ENCODE measurements at regions not wholly inside any gene's neighbourhood (a gene's known extent, or its start where the extent isn't known, plus 50 kb on each side); places are given as distances from the start of the nearest gene placed in this dataset.

DNA sequence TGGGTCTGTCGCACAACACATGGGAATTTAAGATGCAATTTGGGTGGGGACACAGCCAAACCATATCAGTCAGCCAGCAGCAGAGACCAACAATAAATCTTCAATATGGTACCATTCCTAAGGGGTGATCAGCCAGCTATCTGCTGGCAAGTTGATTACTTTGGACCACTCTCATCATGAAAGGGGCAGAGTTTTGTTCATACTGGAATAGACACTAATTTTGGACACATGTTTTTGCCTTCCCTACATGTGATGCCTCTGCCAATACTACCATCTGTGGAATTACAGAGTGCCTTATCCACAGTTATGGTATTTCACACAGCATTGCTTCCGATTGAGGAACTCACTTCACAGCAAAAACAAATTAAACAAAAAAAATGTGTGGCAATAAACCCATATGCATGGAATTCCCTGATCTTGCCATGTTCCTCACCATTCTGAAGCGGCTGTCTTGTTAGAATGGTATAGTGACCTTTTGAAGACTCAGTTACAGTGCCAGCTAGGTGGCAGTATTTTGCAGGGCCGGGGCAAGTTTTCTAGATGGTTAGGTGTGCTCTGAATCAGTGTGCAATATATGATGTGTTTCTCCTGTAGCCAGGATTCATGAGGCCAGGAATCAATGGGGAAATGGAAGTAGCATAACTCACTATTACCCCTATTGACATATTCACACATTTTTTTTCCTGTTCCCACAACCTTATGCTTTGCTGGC lies 179.0 kb upstream of the IGF1 start:
- Histone ChIP-seq H3K4me2 (ENCODE audit: low read length) (no peak overlapping the region), H3K4me3 (ENCODE audit: low read depth, low read length, poor library complexity, severe bottlenecking) (no peak overlapping the region), H3K79me2 (ENCODE audit: insufficient read depth, low read length) (no peaks in the 10 kb centered on the region), H2AFZ (ENCODE audit: low read length) (no peak overlapping the region), H3K9me2 (ENCODE audit: low read depth, low read length) (no peaks in the 10 kb centered on the region), H3K36me3 (ENCODE audit: insufficient read depth, low read length) (no peaks in the 10 kb centered on the region), H3F3A (ENCODE audit: insufficient read depth, low read length) (no peaks in the 10 kb centered on the region), H4K20me1 (ENCODE audit: insufficient read depth, low read length) (no peaks in the 10 kb centered on the region), H3K9ac (ENCODE audit: low read length) (no peak overlapping the region), H3K27me3 (ENCODE audit: insufficient read depth, low read length) (no peaks in the 10 kb centered on the region), H3K4me1 (ENCODE audit: insufficient read depth, low read length, severe bottlenecking) (no peaks in the 10 kb centered on the region), H3K27ac (ENCODE audit: low read depth, low read length, poor library complexity, severe bottlenecking) (no peak overlapping the region), H3K9me3 (ENCODE audit: low read length) (no peaks in the 10 kb centered on the region)
- no peak for TF ChIP-seq EZH2 (IDR thresholded peaks at IDR 0.05; ENCODE audit: borderline replicate concordance, low read length)
- TF ChIP-seq, protein P1, sequence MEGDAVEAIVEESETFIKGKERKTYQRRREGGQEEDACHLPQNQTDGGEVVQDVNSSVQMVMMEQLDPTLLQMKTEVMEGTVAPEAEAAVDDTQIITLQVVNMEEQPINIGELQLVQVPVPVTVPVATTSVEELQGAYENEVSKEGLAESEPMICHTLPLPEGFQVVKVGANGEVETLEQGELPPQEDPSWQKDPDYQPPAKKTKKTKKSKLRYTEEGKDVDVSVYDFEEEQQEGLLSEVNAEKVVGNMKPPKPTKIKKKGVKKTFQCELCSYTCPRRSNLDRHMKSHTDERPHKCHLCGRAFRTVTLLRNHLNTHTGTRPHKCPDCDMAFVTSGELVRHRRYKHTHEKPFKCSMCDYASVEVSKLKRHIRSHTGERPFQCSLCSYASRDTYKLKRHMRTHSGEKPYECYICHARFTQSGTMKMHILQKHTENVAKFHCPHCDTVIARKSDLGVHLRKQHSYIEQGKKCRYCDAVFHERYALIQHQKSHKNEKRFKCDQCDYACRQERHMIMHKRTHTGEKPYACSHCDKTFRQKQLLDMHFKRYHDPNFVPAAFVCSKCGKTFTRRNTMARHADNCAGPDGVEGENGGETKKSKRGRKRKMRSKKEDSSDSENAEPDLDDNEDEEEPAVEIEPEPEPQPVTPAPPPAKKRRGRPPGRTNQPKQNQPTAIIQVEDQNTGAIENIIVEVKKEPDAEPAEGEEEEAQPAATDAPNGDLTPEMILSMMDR (IDR thresholded peaks at IDR 0.05; ENCODE audit: low read length): peak; percentile 56

DNA sequence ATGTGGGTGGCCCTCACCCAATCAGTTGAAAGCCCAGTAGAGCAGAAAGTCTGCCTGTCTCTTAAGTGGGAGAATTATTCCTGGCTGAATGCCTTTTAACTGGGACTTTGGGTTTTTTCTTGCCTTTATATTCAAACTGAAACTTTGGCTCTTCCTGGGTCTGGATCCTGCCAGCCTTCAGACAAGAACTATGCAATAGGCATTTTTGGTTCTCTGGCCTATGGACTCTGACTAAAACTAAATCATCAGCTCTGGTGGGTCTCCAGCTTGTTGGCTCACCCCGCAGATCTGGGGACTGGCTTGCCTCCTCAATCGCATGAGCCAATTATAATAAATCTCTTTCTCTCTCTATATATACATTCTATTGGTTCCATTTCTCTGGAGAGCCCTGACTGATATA lies 173.0 kb upstream of the IGF1 start:
- Histone ChIP-seq H4K20me1 (ENCODE audit: insufficient read depth, low read length) (no peaks in the 10 kb centered on the region), H3K9me3 (ENCODE audit: low read length) (no peaks in the 10 kb centered on the region), H3K27ac (ENCODE audit: low read depth, low read length, poor library complexity, severe bottlenecking) (no peak overlapping the region), H3K4me1 (ENCODE audit: insufficient read depth, low read length, severe bottlenecking) (no peaks in the 10 kb centered on the region), H3K9me2 (ENCODE audit: low read depth, low read length) (no peaks in the 10 kb centered on the region), H3F3A (ENCODE audit: insufficient read depth, low read length) (no peaks in the 10 kb centered on the region), H2AFZ (ENCODE audit: low read length) (no peak overlapping the region), H3K4me3 (ENCODE audit: low read depth, low read length, poor library complexity, severe bottlenecking) (no peak overlapping the region), H3K36me3 (ENCODE audit: insufficient read depth, low read length) (no peaks in the 10 kb centered on the region), H3K27me3 (ENCODE audit: insufficient read depth, low read length) (no peaks in the 10 kb centered on the region), H3K9ac (ENCODE audit: low read length) (no peak overlapping the region), H3K4me2 (ENCODE audit: low read length) (no peak overlapping the region), H3K79me2 (ENCODE audit: insufficient read depth, low read length) (no peaks in the 10 kb centered on the region)
- TF ChIP-seq, protein P1 (IDR thresholded peaks at IDR 0.05; ENCODE audit: low read length): no peak
- no peak for TF ChIP-seq EZH2 (IDR thresholded peaks at IDR 0.05; ENCODE audit: borderline replicate concordance, low read length)

DNA sequence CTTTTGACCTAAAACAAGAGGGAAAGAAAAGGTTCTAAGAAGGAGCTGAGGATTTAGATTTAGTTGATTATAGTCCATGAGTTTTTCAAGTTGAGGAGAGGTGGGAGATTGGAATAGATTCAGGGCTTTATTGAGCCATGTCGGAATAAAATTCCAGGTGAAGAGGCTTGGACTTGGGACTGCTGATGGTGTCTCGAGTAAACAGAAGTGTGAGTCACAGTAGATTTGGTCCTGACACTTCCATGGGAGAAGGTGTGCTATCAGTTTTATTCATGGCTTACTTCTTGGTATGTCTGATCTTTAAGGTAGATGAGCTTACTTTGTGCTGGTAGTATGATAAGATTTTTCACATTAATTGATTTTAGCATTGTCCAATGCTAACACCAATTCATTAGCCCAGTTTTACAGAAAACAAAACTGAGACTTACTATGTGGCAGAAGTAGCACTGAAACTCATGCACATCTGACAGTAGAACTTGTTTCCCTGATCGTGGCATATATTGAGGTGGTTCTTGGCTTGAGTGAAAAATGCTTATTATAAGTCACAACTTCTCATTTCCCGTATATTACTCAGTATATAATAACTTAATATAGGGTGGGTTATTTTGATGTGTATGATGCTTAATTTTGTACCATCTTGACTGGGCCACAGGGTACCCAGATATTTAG lies 172.4 kb upstream of the IGF1 start:
- Histone ChIP-seq H4K20me1 (ENCODE audit: insufficient read depth, low read length) (no peaks in the 10 kb centered on the region), H3K9me3 (ENCODE audit: low read length) (no peaks in the 10 kb centered on the region), H3K4me1 (ENCODE audit: insufficient read depth, low read length, severe bottlenecking) (no peaks in the 10 kb centered on the region), H3F3A (ENCODE audit: insufficient read depth, low read length) (no peaks in the 10 kb centered on the region), H3K4me2 (ENCODE audit: low read length) (no peak overlapping the region), H3K27me3 (ENCODE audit: insufficient read depth, low read length) (no peaks in the 10 kb centered on the region), H3K9me2 (ENCODE audit: low read depth, low read length) (no peaks in the 10 kb centered on the region), H3K27ac (ENCODE audit: low read depth, low read length, poor library complexity, severe bottlenecking) (no peak overlapping the region), H3K9ac (ENCODE audit: low read length) (no peak overlapping the region), H3K4me3 (ENCODE audit: low read depth, low read length, poor library complexity, severe bottlenecking) (no peak overlapping the region), H3K36me3 (ENCODE audit: insufficient read depth, low read length) (no peaks in the 10 kb centered on the region), H2AFZ (ENCODE audit: low read length) (no peak overlapping the region), H3K79me2 (ENCODE audit: insufficient read depth, low read length) (no peaks in the 10 kb centered on the region)
- TF ChIP-seq, protein P1 (IDR thresholded peaks at IDR 0.05; ENCODE audit: low read length): no peak
- TF ChIP-seq EZH2 (IDR thresholded peaks at IDR 0.05; ENCODE audit: borderline replicate concordance, low read length): no peak
